Neutrophil (primary cell): ENCODE measurements at regions not wholly inside any gene's neighbourhood (a gene's known extent, or its start where the extent isn't known, plus 50 kb on each side); places are given as distances from the start of the nearest gene placed in this dataset.

ENCODE experiments used
- H3K27ac ChIP-seq: fragments of 200-600 bp; sonication (generic); 2 replicates; pipeline ENCODE4 v1.5.1; 2016; ENCODE audit warnings: mild to moderate bottlenecking, moderate library complexity
- H3K27me3 ChIP-seq: fragments of 200-600 bp; sonication (generic); 2 replicates; pipeline ENCODE4 v1.6.0; 2016; ENCODE audit warnings: mild to moderate bottlenecking
- H3K36me3 ChIP-seq: fragments of 200-600 bp; sonication (generic); 2 replicates; pipeline ENCODE4 v1.5.1; 2017
- H3K4me1 ChIP-seq, 2 experiments: fragments of 200-600 bp in 1 of 2; sonication (generic) in 1 of 2; 1 replicate in 1 of 2; 2 replicates in 1 of 2; pipeline versions ENCODE4 v1.5.1 to v1.6.1; 2013 to 2016; ENCODE audit warnings: low read depth in 1 of 2, low read length in 1 of 2, mild to moderate bottlenecking in 1 of 2, moderate library complexity in 1 of 2; ENCODE audit not compliant: control insufficient read depth in 1 of 2, insufficient read depth in 1 of 2
- H3K4me3 ChIP-seq, 2 experiments: fragments of 200-600 bp in 1 of 2; sonication (generic) in 1 of 2; 1 replicate in 1 of 2; 2 replicates in 1 of 2; pipeline ENCODE4 v1.5.1; 2013 to 2016; ENCODE audit warnings: low read depth in 1 of 2, low read length in 1 of 2, mild to moderate bottlenecking in 1 of 2, moderate library complexity in 1 of 2
- H3K9me3 ChIP-seq: fragments of 200-600 bp; sonication (generic); 2 replicates; pipeline ENCODE4 v1.5.1; 2016
- CTCF ChIP-seq: fragments of 200-600 bp; sonication (generic); IDR thresholded peaks from 2 replicates; pipeline ENCODE4 v1.5.1; 2016; ENCODE audit warnings: antibody characterized with exemption

GRCh38 chr2:13103151-13103550 is 386.4 kb downstream of the TRIB2 start:
- Histone ChIP-seq H3K4me3 (no peak overlapping the region), H3K27ac (no peak overlapping the region), H3K9me3 (no peaks in the 10 kb centered on the region), H3K4me1 (no peaks in the 10 kb centered on the region), H3K27me3 (no peaks in the 10 kb centered on the region), H3K36me3 (no peaks in the 10 kb centered on the region)
- no peak for TF ChIP-seq CTCF

GRCh38 chr2:13103778-13104493 is 387.2 kb downstream of the TRIB2 start:
- H3K27ac ChIP-seq: no peak overlapping the region
- no peaks in the 10 kb centered on the region for H3K27me3 ChIP-seq
- TF ChIP-seq CTCF: no peak
- H3K4me1 ChIP-seq: no peaks in the 10 kb centered on the region
- H3K9me3 ChIP-seq: no peaks in the 10 kb centered on the region
- H3K4me3 ChIP-seq: no peak overlapping the region
- no peaks in the 10 kb centered on the region for H3K36me3 ChIP-seq

GRCh38 chr2:13104723-13105122 is 388.0 kb downstream of the TRIB2 start:
- Histone ChIP-seq H3K4me1 (no peaks in the 10 kb centered on the region), H3K27ac (no peak overlapping the region), H3K27me3 (no peaks in the 10 kb centered on the region), H3K4me3 (no peak overlapping the region), H3K9me3 (no peaks in the 10 kb centered on the region), H3K36me3 (no peaks in the 10 kb centered on the region)
- TF ChIP-seq CTCF: no peak

- Histone ChIP-seq H3K36me3 (no peaks in the 10 kb centered on the region), H3K27me3 (no peaks in the 10 kb centered on the region), H3K4me1 (no peaks in the 10 kb centered on the region), H3K9me3 (no peaks in the 10 kb centered on the region), H3K27ac (no peak overlapping the region), H3K4me3 (no peak overlapping the region)
- no peak for TF ChIP-seq CTCF
Observed at GRCh38 chr2:13106302-13106701, 389.6 kb downstream of the TRIB2 start.

- H3K4me3 ChIP-seq: no peak overlapping the region
- H3K27ac ChIP-seq: no peak overlapping the region
- H3K9me3 ChIP-seq: no peaks in the 10 kb centered on the region
- no peaks in the 10 kb centered on the region for H3K27me3 ChIP-seq
- TF ChIP-seq CTCF: no peak
- H3K4me1 ChIP-seq: no peaks in the 10 kb centered on the region
- no peaks in the 10 kb centered on the region for H3K36me3 ChIP-seq
Observed at GRCh38 chr2:13109516-13109915, 392.8 kb downstream of the TRIB2 start.
